ENCODE measurements at regions not wholly inside any gene's neighbourhood (a gene's known extent, or its start where the extent isn't known, plus 50 kb on each side); places are given as distances from the start of the nearest gene placed in this dataset.
"Not testable (repeated sequence)": the region's sequence is repeated elsewhere in the genome, so short reads cannot be mapped to it uniquely, and the experiment has no call there.

DNA sequence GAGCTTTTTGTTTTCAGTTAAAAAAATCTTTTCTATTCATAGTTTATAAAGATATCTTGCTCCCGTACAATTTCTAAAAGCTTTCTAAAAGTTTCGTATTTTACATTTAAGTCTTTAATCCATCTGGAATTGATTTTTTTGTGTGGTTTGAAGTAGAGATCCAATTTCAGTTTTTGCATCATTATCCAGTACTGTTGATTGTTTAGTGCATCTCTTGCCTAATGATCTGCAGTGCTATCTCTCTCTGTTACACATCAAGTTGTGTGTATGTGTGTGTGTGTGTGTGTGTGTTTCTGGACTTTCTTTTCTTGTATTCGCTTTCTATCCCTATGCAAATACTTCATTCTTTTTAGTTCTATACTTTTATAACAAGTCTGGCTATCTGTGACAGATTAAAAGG is 605.8 kb upstream of the DPPA4 start:
- no peaks in the 10 kb centered on the region for H3K27me3 ChIP-seq (ENCODE audit: control insufficient read depth, insufficient read depth)
- ATAC-seq (no peak), DNase-seq (no peak)
- intact Hi-C loops (cut with DNase I), result no loop called here
- H3K4me1 ChIP-seq (ENCODE audit: control insufficient read depth, insufficient read depth, low read length), result no peaks in the 10 kb centered on the region
- WGBS, result 77% methylated on average over 3 of the region's 3 CpGs
- no peaks in the 10 kb centered on the region for H3K9me3 ChIP-seq (ENCODE audit: control insufficient read depth, low read length)
- H3K4me3 ChIP-seq (ENCODE audit: low read length), result no peak overlapping the region
- H3K27ac ChIP-seq (ENCODE audit: low read length), result no peak overlapping the region

GRCh38 chr3:109944836-109945235 is 607.5 kb upstream of the DPPA4 start:
- Histone ChIP-seq H3K4me3 (ENCODE audit: low read length) (no peak overlapping the region), H3K27me3 (ENCODE audit: control insufficient read depth, insufficient read depth) (no peaks in the 10 kb centered on the region), H3K9me3 (ENCODE audit: control insufficient read depth, low read length) (no peaks in the 10 kb centered on the region), H3K4me1 (ENCODE audit: control insufficient read depth, insufficient read depth, low read length) (no peaks in the 10 kb centered on the region), H3K27ac (ENCODE audit: low read length) (no peak overlapping the region)
- intact Hi-C loops (cut with DNase I), result no loop called here
- no peak for DNase-seq
- no peak for ATAC-seq
- whole genome bisulfite sequencing, result 62% methylated on average over 5 of the region's 5 CpGs

DNA sequence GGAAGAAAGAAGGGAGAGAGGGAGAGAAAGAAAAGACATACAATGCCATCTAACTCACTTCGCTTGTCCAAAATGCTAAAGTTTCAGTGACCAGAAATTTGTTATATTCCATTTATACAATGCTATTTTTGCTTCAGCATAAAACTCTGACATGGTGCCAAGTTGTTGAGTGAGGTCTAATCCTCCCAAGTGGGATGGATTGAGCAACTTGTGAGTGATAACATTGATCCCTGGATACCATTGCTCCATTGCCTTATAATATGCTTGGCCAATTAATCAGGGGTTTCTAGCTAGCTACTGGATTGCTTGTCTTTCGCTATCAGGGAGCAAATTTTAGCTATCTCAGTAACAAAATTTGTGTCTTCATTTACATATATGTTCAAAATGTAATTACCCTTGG is 615.6 kb upstream of the DPPA4 start:
- H3K4me3 ChIP-seq (ENCODE audit: low read length), result no peak overlapping the region
- intact Hi-C loops (cut with DNase I), result no loop called here
- H3K27ac ChIP-seq (ENCODE audit: low read length), result no peak overlapping the region
- no peaks in the 10 kb centered on the region for H3K27me3 ChIP-seq (ENCODE audit: control insufficient read depth, insufficient read depth)
- H3K9me3 ChIP-seq (ENCODE audit: control insufficient read depth, low read length), result no peaks in the 10 kb centered on the region
- ATAC-seq, result peak in 1 of 2 donors; percentile 77
- no peak for DNase-seq
- 62% methylated on average over 2 of the region's 2 CpGs for WGBS
- H3K4me1 ChIP-seq (ENCODE audit: control insufficient read depth, insufficient read depth, low read length), result no peaks in the 10 kb centered on the region

DNA sequence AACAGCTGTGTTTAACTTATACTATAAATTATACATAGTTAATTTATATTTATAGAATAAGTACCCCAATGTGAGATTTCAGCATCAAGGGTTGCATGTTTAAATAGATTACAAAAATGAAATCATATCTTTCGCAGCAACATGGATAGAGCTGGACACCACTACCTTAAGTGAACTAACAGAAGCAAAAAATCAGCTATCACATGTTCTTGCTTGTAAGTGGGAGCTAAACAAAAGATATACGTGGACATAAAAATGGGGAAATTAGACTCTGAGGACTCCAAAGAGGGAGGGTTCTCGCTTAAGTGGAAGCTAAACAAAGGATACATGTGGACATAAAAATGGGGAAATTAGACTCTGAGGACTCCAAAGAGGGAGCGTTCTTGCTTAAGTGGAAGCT is 626.5 kb upstream of the DPPA4 start:
- intact Hi-C loops (cut with DNase I), result no loop called here
- WGBS, result 76% methylated on average over 4 of the region's 4 CpGs
- DNase-seq (no peak), ATAC-seq (no peak)
- Histone ChIP-seq H3K27me3 (ENCODE audit: control insufficient read depth, insufficient read depth) (no peaks in the 10 kb centered on the region), H3K27ac (ENCODE audit: low read length) (no peak overlapping the region), H3K9me3 (ENCODE audit: control insufficient read depth, low read length) (no peaks in the 10 kb centered on the region), H3K4me1 (ENCODE audit: control insufficient read depth, insufficient read depth, low read length) (no peaks in the 10 kb centered on the region), H3K4me3 (ENCODE audit: low read length) (no peak overlapping the region)

DNA sequence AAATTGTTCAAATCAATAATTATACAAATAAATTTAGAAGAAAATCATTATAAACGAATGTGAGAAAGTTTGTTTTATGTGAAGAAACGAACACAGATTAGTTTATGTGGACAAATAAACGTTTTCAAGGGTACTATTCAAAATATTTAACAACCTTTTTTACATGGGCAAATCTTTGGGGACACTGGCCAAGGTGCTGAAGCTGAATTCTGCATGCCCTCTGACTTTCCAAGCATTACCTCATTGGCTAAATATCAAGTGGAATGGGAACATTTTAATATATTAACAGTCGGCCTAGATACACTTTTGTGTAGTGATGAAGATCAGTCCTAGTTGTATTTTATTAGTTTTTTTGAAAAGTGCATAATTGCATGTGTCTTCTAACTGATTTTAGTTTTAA is 636.4 kb upstream of the DPPA4 start:
- Histone ChIP-seq H3K9me3 (ENCODE audit: control insufficient read depth, low read length) (no peaks in the 10 kb centered on the region), H3K27me3 (ENCODE audit: control insufficient read depth, insufficient read depth) (no peaks in the 10 kb centered on the region), H3K27ac (ENCODE audit: low read length) (no peak overlapping the region), H3K4me3 (ENCODE audit: low read length) (no peak overlapping the region), H3K4me1 (ENCODE audit: control insufficient read depth, insufficient read depth, low read length) (no peaks in the 10 kb centered on the region)
- WGBS, result 28% methylated on average over 4 of the region's 4 CpGs
- no peak for DNase-seq
- intact Hi-C loops (cut with DNase I), result no loop called here
- ATAC-seq, result no peak

DNA sequence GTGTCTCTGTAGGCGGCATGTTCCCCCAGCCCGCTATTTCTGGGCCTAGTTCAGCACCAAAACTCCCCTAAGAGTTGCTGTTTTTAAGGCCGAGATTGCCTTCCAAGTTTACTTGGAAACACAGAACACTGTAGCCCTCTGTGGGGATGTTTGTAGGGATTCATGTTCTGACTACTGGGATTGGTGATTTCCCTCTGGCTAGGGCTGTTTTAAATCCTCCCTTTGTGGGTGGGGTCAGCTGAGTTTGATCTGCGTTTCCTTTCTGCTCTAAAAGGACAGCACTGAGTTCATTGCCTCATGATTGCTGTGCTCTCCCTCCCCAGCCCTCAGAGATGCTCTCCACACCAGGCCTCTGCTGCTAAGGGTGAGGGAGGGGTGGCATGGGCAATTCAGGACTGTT is 640.6 kb upstream of the DPPA4 start:
- peak in 1 of 2 donors; percentile 11 for ATAC-seq
- no peak for DNase-seq
- intact Hi-C loops (cut with DNase I), result no loop called here
- Histone ChIP-seq H3K9me3 (ENCODE audit: control insufficient read depth, low read length) (no peaks in the 10 kb centered on the region), H3K27ac (ENCODE audit: low read length) (no peak overlapping the region), H3K27me3 (ENCODE audit: control insufficient read depth, insufficient read depth) (no peaks in the 10 kb centered on the region), H3K4me1 (ENCODE audit: control insufficient read depth, insufficient read depth, low read length) (no peaks in the 10 kb centered on the region), H3K4me3 (ENCODE audit: low read length) (no peak overlapping the region)
- WGBS, result 57% methylated on average over 4 of the region's 4 CpGs

- DNase-seq (no peak), ATAC-seq (no peak)
- no peak overlapping the region for H3K4me3 ChIP-seq (ENCODE audit: low read length)
- no peaks in the 10 kb centered on the region for H3K9me3 ChIP-seq (ENCODE audit: control insufficient read depth, low read length)
- H3K27ac ChIP-seq (ENCODE audit: low read length), result no peak overlapping the region
- 82% methylated on average over 1 of the region's 1 CpG for WGBS
- H3K27me3 ChIP-seq (ENCODE audit: control insufficient read depth, insufficient read depth), result no peaks in the 10 kb centered on the region
- intact Hi-C loops (cut with DNase I), result no loop called here
- H3K4me1 ChIP-seq (ENCODE audit: control insufficient read depth, insufficient read depth, low read length), result no peaks in the 10 kb centered on the region
Measured at GRCh38 chr3:109982201-109982600, 644.9 kb upstream of the DPPA4 start.

DNA sequence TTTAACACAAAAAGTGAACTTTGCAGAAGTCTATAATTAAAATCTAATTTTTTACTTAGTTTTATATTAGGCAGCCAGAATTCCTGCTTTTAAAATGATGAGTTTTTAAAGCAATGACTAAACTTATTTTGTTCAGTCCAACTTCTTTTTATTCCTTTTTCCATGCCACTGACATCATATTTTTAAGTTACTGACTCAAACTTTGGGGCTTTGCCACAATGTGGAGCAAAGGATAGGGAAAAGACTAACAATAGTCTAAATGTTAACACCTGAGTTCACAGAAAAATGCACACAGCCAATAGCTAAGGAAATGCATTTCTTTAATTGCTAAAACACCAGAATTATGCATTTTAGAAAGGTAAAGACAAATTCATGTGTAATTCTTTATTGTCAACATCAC is 647.6 kb upstream of the DPPA4 start:
- no peak overlapping the region for H3K4me3 ChIP-seq (ENCODE audit: low read length)
- intact Hi-C loops (cut with DNase I), result no loop called here
- H3K27me3 ChIP-seq (ENCODE audit: control insufficient read depth, insufficient read depth), result no peaks in the 10 kb centered on the region
- no peaks in the 10 kb centered on the region for H3K4me1 ChIP-seq (ENCODE audit: control insufficient read depth, insufficient read depth, low read length)
- H3K9me3 ChIP-seq (ENCODE audit: control insufficient read depth, low read length), result no peaks in the 10 kb centered on the region
- no peak for DNase-seq
- no peak for ATAC-seq
- H3K27ac ChIP-seq (ENCODE audit: low read length), result no peak overlapping the region

DNA sequence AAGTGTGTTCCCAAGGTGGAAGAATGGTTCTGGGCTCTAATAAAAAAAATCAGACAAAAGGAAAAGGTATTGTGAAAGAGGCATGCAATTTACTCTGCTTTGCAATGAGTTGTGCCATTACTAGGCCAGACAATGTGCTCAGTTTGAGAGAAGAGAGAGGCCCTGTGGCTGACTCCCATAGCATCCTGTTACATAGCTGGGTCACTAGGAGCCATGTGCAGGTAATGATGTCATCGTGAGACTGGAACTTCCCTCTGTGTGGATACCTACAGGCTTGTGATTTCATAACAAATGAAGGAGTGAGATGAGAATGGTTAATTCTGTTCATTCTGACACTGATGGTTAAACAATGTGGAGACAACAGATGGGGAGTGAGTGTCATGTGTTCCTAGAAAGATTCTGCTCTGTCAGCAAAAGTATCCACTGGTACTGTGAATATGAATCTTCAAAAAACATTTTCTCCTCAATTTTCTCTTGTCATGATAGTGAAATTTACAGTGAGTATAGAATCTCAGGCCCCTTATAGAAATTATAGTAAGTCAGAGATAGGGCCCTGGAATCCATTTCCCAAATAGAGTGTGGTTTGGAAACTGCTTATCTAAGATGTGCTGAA is 648.7 kb upstream of the DPPA4 start:
- DNase-seq (no peak), ATAC-seq (no peak)
- Histone ChIP-seq H3K27me3 (ENCODE audit: control insufficient read depth, insufficient read depth) (no peaks in the 10 kb centered on the region), H3K4me3 (ENCODE audit: low read length) (no peak overlapping the region), H3K27ac (ENCODE audit: low read length) (no peak overlapping the region), H3K9me3 (ENCODE audit: control insufficient read depth, low read length) (no peaks in the 10 kb centered on the region), H3K4me1 (ENCODE audit: control insufficient read depth, insufficient read depth, low read length) (no peaks in the 10 kb centered on the region)
- intact Hi-C loops (cut with DNase I), result no loop called here
- WGBS, result 84% methylated on average over 1 of the region's 1 CpG

- WGBS, result 84% methylated on average over 9 of the region's 9 CpGs
- intact Hi-C loops (cut with DNase I), result no loop called here
- ATAC-seq (no peak), DNase-seq (no peak)
- Histone ChIP-seq H3K4me3 (ENCODE audit: low read length) (no peak overlapping the region), H3K4me1 (ENCODE audit: control insufficient read depth, insufficient read depth, low read length) (no peaks in the 10 kb centered on the region), H3K27me3 (ENCODE audit: control insufficient read depth, insufficient read depth) (no peaks in the 10 kb centered on the region), H3K9me3 (ENCODE audit: control insufficient read depth, low read length) (no peaks in the 10 kb centered on the region), H3K27ac (ENCODE audit: low read length) (no peak overlapping the region)
Measured at GRCh38 chr3:109994853-109995252, 657.5 kb upstream of the DPPA4 start.

- ATAC-seq (no peak), DNase-seq (no peak)
- Histone ChIP-seq H3K27me3 (ENCODE audit: control insufficient read depth, insufficient read depth) (no peaks in the 10 kb centered on the region), H3K27ac (ENCODE audit: low read length) (no peak overlapping the region), H3K4me3 (ENCODE audit: low read length) (no peak overlapping the region), H3K4me1 (ENCODE audit: control insufficient read depth, insufficient read depth, low read length) (no peaks in the 10 kb centered on the region), H3K9me3 (ENCODE audit: control insufficient read depth, low read length) (no peaks in the 10 kb centered on the region)
- intact Hi-C loops (cut with DNase I), result no loop called here
Measured at GRCh38 chr3:109995377-109995776, 658.0 kb upstream of the DPPA4 start.

DNA sequence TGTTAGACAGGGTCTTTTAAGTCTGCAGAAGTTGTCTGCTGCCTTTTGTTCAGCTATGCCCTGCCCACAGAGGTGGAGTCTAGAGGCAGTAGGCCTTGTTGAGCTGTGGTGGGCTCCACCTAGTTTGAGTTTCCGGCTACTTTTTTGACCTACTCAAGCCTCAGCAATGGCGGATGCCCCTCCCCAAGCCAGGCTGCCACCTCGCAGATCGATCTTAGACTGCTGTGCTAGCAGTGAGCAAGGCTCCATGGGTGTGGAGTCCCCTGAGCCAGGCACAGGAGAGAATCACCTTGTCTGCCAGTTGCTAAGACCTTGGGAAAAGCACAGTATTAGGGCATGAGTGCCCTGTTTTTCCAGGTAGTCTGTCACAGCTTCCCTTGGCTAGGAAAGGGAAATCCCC is 664.6 kb upstream of the DPPA4 start:
- H3K4me3 ChIP-seq (ENCODE audit: low read length); H3K4me1 ChIP-seq (ENCODE audit: control insufficient read depth, insufficient read depth, low read length); H3K27me3 ChIP-seq (ENCODE audit: control insufficient read depth, insufficient read depth); H3K27ac ChIP-seq (ENCODE audit: low read length); ATAC-seq; DNase-seq; H3K9me3 ChIP-seq (ENCODE audit: control insufficient read depth, low read length); intact Hi-C loops (cut with DNase I): not testable (repeated sequence)
- WGBS, result 94% methylated on average over 4 of the region's 4 CpGs

All from right cardiac atrium (tissue), 5 donors.